GM12878 (cell line): ENCODE measurements at regions not wholly inside any gene's neighbourhood (a gene's known extent, or its start where the extent isn't known, plus 50 kb on each side); places are given as distances from the start of the nearest gene placed in this dataset.

ENCODE experiments used
- ATAC-seq: fragments of 200-7000 bp; cut with Tn5 transposase; 3 replicates; pipeline ENCODE4 v1.9.1; 2020; ENCODE audit warnings: mild to moderate bottlenecking, moderate library complexity
- BruUV-seq: library from RNA; stranded (reverse); fragments of 400-500 nt; replicated peaks from 2 replicates; lab custom pipeline; 2021; lab: Mats Ljungman, UMichigan
- CTCF ChIA-PET: fragments of 300-600 bp; sonication (Branson Sonifier 250); formaldehyde crosslinking; extraction: SDS; loops from one replicate; lab custom pipeline; 2021; ENCODE audit warnings: inconsistent platforms; lab: Yijun Ruan, JAX
- POLR2A ChIA-PET: fragments of 350-600 bp; formaldehyde crosslinking; extraction: SDS; loops from one replicate; lab custom pipeline; 2021; ENCODE audit warnings: inconsistent platforms; lab: Charles Lee
- RAD21 ChIA-PET: fragments of 300-600 bp; sonication (Branson Sonifier 250); formaldehyde crosslinking; loops from one replicate; lab custom pipeline; 2023; ENCODE audit warnings: antibody characterized with exemption; ENCODE audit not compliant: unreplicated experiment; lab: Charles Lee
- SMC1A ChIA-PET: fragments of 300-600 bp; sonication (Branson Sonifier 250); formaldehyde crosslinking; loops from one replicate; lab custom pipeline; 2023; ENCODE audit not compliant: unreplicated experiment, uncharacterized antibody; lab: Charles Lee
- DNase-seq: peaks from one replicate; pipeline ENCODE4 v3.0.0-alpha.2; 2011; ENCODE audit warnings: low read depth, low spot score
- FAIRE-seq: peaks from 3 replicates; lab custom pipeline; 2011; peaks lifted over from hg19 to GRCh38; lab: Jason Lieb, UNC
- H2AFZ ChIP-seq: 2 replicates; pipeline ENCODE4 v1.6.0; 2011; ENCODE audit warnings: low read depth, low read length, control low read depth; ENCODE audit not compliant: control insufficient read depth
- H3K27ac ChIP-seq: 2 replicates; pipeline ENCODE4 v1.5.1; 2011; ENCODE audit warnings: control low read depth; ENCODE audit not compliant: control insufficient read depth, insufficient read depth
- H3K27me3 ChIP-seq, 2 experiments: replicated peaks in 1 of 2; 2 replicates each; pipeline versions ENCODE4 v1.6.0 to v1.6.1; 2011; ENCODE audit warnings: low read length in 1 of 2; ENCODE audit not compliant: control insufficient read depth in 2 of 2, insufficient read depth in 2 of 2
- H3K36me3 ChIP-seq, 2 experiments: 2 replicates each; pipeline ENCODE4 v1.5.1; 2011; ENCODE audit warnings: low read length in 1 of 2; ENCODE audit not compliant: control insufficient read depth in 2 of 2, insufficient read depth in 2 of 2
- H3K4me1 ChIP-seq: 2 replicates; pipeline ENCODE4 v1.6.1; 2011; ENCODE audit warnings: mild to moderate bottlenecking, low read length, moderate library complexity, mixed read lengths; ENCODE audit not compliant: control insufficient read depth, insufficient read depth
- H3K4me2 ChIP-seq: 2 replicates; pipeline ENCODE4 v1.6.0; 2011; ENCODE audit warnings: control low read depth; ENCODE audit not compliant: control insufficient read depth, insufficient read depth
- H3K4me3 ChIP-seq: fragments of 200-600 bp; sonication (generic); 2 replicates; pipeline ENCODE4 v1.5.1; 2016
- H3K79me2 ChIP-seq: 2 replicates; pipeline ENCODE4 v1.6.0; 2011; ENCODE audit warnings: low read length; ENCODE audit not compliant: control insufficient read depth, insufficient read depth
- H3K9ac ChIP-seq: 2 replicates; pipeline ENCODE4 v1.8.0; 2011; ENCODE audit warnings: low read length, control low read depth, mixed read lengths; ENCODE audit not compliant: control insufficient read depth, insufficient read depth
- H3K9me3 ChIP-seq: replicated peaks from 3 replicates; pipeline ENCODE4 v1.5.1; 2011; ENCODE audit warnings: mild to moderate bottlenecking, low read length; ENCODE audit not compliant: control insufficient read depth, insufficient read depth
- H4K20me1 ChIP-seq: 2 replicates; pipeline ENCODE4 v1.6.0; 2011; ENCODE audit not compliant: control insufficient read depth, insufficient read depth
- JUNB ChIP-seq: IDR thresholded peaks from 2 replicates; pipeline ENCODE4 v1.6.1; 2016; ENCODE audit warnings: antibody characterized with exemption, mild to moderate bottlenecking
- NR2C1 ChIP-seq: fragments of 450-650 bp; IDR thresholded peaks from 2 replicates; pipeline ENCODE4 v1.6.1; 2017; ENCODE audit warnings: antibody characterized with exemption, mild to moderate bottlenecking, moderate library complexity
- POLR2AphosphoS2 ChIP-seq: IDR thresholded peaks from 2 replicates; pipeline ENCODE4 v1.6.1; 2011; ENCODE audit warnings: low read depth, mild to moderate bottlenecking, low read length, improper control_type of control experiment, moderate library complexity
- RELA ChIP-seq: fragments of 450-650 bp; IDR thresholded peaks from 2 replicates; pipeline ENCODE4 v1.8.0; 2014; ENCODE audit warnings: borderline replicate concordance; ENCODE audit not compliant: partially characterized antibody
- ZBED1 ChIP-seq: IDR thresholded peaks from 2 replicates; pipeline ENCODE4 v1.6.1; 2016; ENCODE audit warnings: borderline replicate concordance
- WGBS: methylation state at CpG from one replicate; pipeline ENCODE4 v1.1.6; 2016; ENCODE audit warnings: low lambda C conversion rate; ENCODE audit not compliant: insufficient replicate concordance, insufficient coverage; ENCODE audit errors: missing lambda C conversion rate; 5-methylcytosine and 5-hydroxymethylcytosine counted together
- in situ Hi-C: fragments of 300-500 bp; cut with MboI; formaldehyde crosslinking; loops from 9 replicates; pipeline ENCODE4 v1.14.3; 2018; ENCODE audit warnings: mixed read lengths
- intact Hi-C: fragments of 100-400 bp; cut with micrococcal nuclease; formaldehyde crosslinking; loops from one replicate; pipeline ENCODE4 v1.14.2; 2022; ENCODE audit not compliant: unreplicated experiment
- TF ChIP-seq, protein P1 (sequence below): IDR thresholded peaks from 2 replicates; pipeline ENCODE4 v1.6.1; 2012; ENCODE audit warnings: low read depth, low read length, improper control_type of control experiment
- TF ChIP-seq, protein P2 (sequence below): IDR thresholded peaks from 2 replicates; pipeline ENCODE4 v1.6.1; 2011; ENCODE audit warnings: borderline replicate concordance, low read depth, mild to moderate bottlenecking, moderate library complexity, low read length; ENCODE audit not compliant: insufficient read depth, poor library complexity, severe bottlenecking
- TF ChIP-seq, protein P3 (sequence below): fragments of 450-650 bp; IDR thresholded peaks from 2 replicates; pipeline ENCODE4 v1.6.1; 2018; ENCODE audit warnings: mild to moderate bottlenecking, low read depth, moderate library complexity; ENCODE audit not compliant: partially characterized antibody
- TF ChIP-seq, protein P4 (sequence below): fragments of 450-650 bp; formaldehyde crosslinking; IDR thresholded peaks from 2 replicates; pipeline ENCODE4 v1.4.0; 2020; ENCODE audit warnings: mild to moderate bottlenecking, moderate library complexity

DNA sequence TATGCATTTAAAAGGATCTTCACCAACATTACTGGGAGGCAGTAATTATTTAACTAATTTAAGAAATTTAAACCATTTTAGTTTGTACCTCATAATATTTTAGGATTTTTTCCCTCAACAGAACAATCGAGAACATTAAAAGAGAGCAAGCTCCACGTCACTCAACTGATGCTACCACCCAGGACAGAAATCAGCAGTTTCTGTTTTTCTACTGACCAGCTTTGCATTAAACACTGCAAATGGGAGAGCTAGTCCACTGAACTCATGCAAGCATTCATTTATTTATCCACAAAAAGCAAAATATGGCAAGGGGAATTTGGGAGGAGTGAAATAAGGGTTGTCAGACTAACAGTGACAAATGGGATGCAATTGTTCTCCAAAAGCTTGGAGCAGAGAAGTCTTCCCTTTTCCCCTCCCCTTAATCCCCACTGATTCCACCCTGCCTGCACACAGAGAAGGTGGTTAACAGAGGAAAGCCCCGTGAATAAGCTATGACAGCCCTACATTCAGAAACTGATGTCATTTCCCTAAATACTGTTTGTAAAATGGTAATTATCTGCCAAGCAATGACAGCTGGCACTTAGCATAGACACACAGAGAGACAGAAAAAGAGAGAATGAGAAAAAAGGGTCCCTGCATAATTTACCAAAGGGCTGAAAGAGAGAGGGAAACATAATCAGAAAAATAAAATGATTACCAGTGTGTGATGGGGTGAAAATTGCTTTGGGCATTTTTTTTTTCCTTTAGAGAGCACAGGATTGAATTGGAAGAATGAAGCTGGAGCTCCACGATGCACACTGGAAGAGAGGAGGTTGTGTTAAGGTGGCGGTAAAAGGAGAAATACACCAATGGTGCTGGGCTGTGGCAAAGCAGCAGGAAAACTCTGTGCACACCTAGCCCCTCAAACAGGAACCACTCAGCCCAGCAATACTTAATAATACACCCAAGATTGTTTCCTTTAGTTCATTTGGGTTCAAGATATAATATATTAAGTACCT lies 777.4 kb downstream of the TUSC7 start (continued):
- TF ChIP-seq, protein P1, sequence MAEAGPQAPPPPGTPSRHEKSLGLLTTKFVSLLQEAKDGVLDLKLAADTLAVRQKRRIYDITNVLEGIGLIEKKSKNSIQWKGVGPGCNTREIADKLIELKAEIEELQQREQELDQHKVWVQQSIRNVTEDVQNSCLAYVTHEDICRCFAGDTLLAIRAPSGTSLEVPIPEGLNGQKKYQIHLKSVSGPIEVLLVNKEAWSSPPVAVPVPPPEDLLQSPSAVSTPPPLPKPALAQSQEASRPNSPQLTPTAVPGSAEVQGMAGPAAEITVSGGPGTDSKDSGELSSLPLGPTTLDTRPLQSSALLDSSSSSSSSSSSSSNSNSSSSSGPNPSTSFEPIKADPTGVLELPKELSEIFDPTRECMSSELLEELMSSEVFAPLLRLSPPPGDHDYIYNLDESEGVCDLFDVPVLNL: no peak

DNA sequence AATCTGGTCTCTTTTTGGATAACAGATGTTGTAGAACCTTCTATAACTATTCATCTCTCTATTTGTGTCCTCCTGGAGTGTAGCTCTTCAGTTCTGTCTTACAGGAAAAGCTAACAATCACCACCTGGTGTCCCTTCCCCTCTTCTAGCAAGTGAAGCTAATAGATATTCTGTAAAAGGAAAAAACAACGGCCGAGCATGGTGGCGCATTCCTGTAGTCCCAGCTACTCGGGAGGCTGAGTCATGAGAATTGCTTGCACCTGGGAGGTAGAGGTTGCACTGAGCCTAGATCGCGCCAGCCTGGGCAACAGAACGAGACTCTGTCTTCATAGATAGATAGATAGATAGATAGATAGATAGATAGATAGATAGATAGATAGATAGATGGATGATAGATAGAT lies 779.4 kb downstream of the TUSC7 start:
- no peaks in the 10 kb centered on the region for H3K36me3 ChIP-seq
- H3K4me2 ChIP-seq: no peak overlapping the region
- H3K79me2 ChIP-seq: no peaks in the 10 kb centered on the region
- FAIRE-seq (no peak), ATAC-seq (no peak), DNase-seq (no peak)
- H3K4me1 ChIP-seq: no peaks in the 10 kb centered on the region
- no peaks in the 10 kb centered on the region for H4K20me1 ChIP-seq
- ChIA-PET RAD21 (interaction anchor here (0.9 to 6.9 kb wide), 12 partner anchors 10 to 1294 kb away, joined by 3 to 40 read pairs (median 4); no protein-coding TSS in a partner anchor), CTCF (interaction anchor here (1.0 to 5.2 kb wide), 7 partner anchors 10 to 82 kb away, joined by 3 to 32 read pairs (median 11); no protein-coding TSS in a partner anchor), POLR2A (interaction anchor here (1.6 to 3.0 kb wide), 3 partner anchors 10 to 34 kb away, joined by 3 to 29 read pairs (median 12); no protein-coding TSS in a partner anchor), SMC1A (interaction anchor here (0.7 to 6.8 kb wide), 15 partner anchors 10 to 100 kb away, joined by 3 to 89 read pairs (median 5); no protein-coding TSS in a partner anchor)
- in situ Hi-C loops (no loop called here), intact Hi-C loops (no loop called here)
- H3K27ac ChIP-seq: no peak overlapping the region
- 74% methylated on average over 7 of the region's 7 CpGs for WGBS
- BruUV-seq: no TSS peak
- H3K27me3 ChIP-seq: peaks cover 0 to 3% of the 10 kb centered on the region in 2 experiments; a peak in 1 of 4 replicates
- H3K9ac ChIP-seq: no peak overlapping the region
- no peaks in the 10 kb centered on the region for H3K9me3 ChIP-seq
- H3K4me3 ChIP-seq: no peak overlapping the region
- no peak overlapping the region for H2AFZ ChIP-seq
- TF ChIP-seq, protein P2, sequence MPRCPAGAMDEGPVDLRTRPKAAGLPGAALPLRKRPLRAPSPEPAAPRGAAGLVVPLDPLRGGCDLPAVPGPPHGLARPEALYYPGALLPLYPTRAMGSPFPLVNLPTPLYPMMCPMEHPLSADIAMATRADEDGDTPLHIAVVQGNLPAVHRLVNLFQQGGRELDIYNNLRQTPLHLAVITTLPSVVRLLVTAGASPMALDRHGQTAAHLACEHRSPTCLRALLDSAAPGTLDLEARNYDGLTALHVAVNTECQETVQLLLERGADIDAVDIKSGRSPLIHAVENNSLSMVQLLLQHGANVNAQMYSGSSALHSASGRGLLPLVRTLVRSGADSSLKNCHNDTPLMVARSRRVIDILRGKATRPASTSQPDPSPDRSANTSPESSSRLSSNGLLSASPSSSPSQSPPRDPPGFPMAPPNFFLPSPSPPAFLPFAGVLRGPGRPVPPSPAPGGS: no peak
- TF ChIP-seq, protein P3, sequence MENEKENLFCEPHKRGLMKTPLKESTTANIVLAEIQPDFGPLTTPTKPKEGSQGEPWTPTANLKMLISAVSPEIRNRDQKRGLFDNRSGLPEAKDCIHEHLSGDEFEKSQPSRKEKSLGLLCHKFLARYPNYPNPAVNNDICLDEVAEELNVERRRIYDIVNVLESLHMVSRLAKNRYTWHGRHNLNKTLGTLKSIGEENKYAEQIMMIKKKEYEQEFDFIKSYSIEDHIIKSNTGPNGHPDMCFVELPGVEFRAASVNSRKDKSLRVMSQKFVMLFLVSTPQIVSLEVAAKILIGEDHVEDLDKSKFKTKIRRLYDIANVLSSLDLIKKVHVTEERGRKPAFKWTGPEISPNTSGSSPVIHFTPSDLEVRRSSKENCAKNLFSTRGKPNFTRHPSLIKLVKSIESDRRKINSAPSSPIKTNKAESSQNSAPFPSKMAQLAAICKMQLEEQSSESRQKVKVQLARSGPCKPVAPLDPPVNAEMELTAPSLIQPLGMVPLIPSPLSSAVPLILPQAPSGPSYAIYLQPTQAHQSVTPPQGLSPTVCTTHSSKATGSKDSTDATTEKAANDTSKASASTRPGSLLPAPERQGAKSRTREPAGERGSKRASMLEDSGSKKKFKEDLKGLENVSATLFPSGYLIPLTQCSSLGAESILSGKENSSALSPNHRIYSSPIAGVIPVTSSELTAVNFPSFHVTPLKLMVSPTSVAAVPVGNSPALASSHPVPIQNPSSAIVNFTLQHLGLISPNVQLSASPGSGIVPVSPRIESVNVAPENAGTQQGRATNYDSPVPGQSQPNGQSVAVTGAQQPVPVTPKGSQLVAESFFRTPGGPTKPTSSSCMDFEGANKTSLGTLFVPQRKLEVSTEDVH: no peak
- TF ChIP-seq, protein P4, sequence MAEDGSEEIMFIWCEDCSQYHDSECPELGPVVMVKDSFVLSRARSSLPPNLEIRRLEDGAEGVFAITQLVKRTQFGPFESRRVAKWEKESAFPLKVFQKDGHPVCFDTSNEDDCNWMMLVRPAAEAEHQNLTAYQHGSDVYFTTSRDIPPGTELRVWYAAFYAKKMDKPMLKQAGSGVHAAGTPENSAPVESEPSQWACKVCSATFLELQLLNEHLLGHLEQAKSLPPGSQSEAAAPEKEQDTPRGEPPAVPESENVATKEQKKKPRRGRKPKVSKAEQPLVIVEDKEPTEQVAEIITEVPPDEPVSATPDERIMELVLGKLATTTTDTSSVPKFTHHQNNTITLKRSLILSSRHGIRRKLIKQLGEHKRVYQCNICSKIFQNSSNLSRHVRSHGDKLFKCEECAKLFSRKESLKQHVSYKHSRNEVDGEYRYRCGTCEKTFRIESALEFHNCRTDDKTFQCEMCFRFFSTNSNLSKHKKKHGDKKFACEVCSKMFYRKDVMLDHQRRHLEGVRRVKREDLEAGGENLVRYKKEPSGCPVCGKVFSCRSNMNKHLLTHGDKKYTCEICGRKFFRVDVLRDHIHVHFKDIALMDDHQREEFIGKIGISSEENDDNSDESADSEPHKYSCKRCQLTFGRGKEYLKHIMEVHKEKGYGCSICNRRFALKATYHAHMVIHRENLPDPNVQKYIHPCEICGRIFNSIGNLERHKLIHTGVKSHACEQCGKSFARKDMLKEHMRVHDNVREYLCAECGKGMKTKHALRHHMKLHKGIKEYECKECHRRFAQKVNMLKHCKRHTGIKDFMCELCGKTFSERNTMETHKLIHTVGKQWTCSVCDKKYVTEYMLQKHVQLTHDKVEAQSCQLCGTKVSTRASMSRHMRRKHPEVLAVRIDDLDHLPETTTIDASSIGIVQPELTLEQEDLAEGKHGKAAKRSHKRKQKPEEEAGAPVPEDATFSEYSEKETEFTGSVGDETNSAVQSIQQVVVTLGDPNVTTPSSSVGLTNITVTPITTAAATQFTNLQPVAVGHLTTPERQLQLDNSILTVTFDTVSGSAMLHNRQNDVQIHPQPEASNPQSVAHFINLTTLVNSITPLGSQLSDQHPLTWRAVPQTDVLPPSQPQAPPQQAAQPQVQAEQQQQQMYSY (CRISPR knock-in tag): no peak
- TF ChIP-seq RELA: no peak
- TF ChIP-seq POLR2AphosphoS2: no peak
- TF ChIP-seq ZBED1: no peak
- TF ChIP-seq NR2C1: no peak
- no peak for TF ChIP-seq JUNB
